ENCODE measurements at regions not wholly inside any gene's neighbourhood (a gene's known extent, or its start where the extent isn't known, plus 50 kb on each side); places are given as distances from the start of the nearest gene placed in this dataset.

- TF ChIP-seq CTCF (conservative IDR thresholded peaks at IDR 0.05; ENCODE audit: low read depth, low read length) = no peak
- no peak for TF ChIP-seq EZH2 (IDR thresholded peaks at IDR 0.05; ENCODE audit: low read length, unreplicated experiment)
These were observed 950.8 kb upstream of the SOX9 start for GRCh38 chr17:71170070-71170469.
